GM04504 (cell line): ENCODE measurements at regions not wholly inside any gene's neighbourhood (a gene's known extent, or its start where the extent isn't known, plus 50 kb on each side); places are given as distances from the start of the nearest gene placed in this dataset.
"Not testable (repeated sequence)": the region's sequence is repeated elsewhere in the genome, so short reads cannot be mapped to it uniquely, and the experiment has no call there.

Source experiments
- DNase-seq: peaks from one replicate; pipeline ENCODE4 v3.0.0-alpha.2; 2012; ENCODE audit warnings: low read depth

DNA sequence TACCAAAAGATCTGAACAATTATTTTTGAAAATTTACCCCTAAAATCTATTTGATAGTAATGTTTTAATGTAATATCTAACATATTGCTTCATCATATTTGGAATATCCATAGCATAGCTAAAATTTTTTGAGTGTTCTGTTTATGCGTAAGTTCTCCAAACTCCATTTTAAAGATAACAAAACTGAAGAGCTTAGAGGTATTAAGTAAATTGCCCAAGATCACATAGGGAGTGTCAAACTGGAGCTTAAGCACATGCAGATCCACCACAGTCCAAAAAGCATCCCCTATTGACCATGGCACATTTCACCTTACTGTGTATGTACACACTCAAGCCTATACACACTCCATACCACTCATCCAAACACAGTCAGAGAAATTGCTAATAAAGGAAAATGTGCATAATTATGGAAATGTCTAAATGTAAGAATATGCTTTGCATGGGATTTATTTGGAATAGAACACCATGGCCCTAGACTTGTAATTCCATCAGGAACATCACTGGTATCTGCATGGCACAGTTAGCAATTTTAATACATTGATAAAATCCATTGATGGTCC, 85.2 kb upstream of the TGFBR2 start:
- DNase-seq: no peak

DNA sequence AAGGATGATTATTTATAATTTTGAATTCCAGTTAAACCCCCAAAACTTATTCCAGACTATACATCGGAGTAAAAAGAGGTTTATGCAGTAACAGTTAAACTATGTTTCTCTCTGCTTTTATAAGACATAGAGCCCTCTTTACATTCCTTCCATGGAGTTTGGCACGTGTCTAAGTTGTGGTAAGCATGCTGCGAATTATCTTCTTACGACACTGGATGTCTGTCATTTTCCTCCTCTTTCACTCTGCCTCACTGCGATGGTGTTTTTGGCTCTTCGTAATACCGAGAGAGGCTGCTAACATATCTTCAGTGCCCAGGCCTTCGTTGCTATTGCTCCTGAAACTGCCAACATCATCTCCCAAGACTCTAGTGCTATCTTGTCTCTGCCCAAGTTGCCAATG, 83.9 kb upstream of the TGFBR2 start:
- DNase-seq: no peak

DNA sequence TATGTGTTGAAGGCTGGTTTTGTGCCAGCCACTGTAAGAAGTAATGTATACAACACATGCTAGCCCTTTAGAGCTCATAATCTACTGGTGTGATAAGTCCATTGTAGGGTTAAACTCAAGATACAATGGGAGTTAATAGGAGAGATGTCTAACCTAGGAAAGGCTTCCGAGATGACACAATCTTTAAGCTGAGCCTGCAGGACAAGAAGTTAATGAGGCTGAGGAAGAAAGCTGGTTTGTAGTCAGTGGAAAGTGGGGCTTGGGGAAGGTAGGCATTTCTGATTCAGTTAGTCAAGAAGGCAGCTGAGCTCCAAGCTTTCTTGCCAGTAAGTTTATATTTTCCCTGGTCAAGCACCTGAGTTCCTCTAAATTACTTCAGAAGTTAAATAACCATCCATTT, 83.0 kb upstream of the TGFBR2 start:
- DNase-seq: no peak

DNA sequence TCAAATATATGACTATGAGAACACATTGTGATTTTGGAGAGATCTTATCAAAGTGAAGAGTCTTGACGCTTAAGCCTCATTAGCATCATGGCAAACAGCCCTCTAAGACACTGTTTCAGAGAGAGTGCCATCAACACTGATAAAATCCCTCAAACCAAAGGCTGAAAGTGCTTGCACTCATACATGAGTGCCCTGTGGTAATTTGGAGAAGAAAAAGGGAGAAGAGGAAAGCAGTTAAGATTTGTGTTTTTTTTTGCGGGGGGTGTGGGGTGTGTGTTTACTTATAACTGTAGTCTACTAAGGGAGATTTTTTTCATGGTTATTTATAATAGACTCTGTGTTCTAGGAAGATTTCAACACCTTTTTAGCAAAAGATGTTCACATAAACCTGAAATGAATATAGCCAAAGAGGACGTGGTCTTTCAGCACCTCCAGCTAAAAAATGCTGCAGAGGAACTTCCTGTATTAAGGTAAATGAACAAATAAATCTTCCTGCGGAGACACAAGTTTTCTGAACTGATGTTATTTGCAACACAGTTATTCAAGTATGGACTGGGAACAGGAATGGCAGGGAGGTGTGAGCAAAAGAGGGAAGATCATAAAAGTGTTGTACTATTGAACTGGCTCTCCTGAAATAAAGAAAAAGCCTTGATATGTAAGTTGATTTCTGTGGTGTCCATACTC, 81.9 kb upstream of the TGFBR2 start:
- DNase-seq: no peak

DNA sequence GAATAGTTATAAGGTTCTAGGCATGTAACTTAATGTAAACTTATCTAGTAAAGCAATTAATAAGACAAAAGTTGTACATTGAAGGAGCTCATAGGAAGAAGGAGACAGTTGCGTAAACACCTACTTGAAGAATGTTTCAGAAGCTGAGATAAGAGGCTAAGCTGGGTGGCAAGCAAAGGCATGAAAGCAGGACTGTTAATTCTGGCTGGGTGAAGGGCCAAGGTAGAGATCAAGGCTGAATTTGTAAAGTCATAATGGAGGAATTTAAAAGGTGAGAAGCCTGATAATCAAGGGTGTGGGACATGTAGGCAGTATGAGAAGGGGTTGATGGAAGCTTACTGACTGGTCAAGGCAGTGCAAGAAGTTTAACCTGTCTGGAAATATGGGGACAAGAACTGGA, 80.4 kb upstream of the TGFBR2 start:
- DNase-seq: no peak

DNA sequence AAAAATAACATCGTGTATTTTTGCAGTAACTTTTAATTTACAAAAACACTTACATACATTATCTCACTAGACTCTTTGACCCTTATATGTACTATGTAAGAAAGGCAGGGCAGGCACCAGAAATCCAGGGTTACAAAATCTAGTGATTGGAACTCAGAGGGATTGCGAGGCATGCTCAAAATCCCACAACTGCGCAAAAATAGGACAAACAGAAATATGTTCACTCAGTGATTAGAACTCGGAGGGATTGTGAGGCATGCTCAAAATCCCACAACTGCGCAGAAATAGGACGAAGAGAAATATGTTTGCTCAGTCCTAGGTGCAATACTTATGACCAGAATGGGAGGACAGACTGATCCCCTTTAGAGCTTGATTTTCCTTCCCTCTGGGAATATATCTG, 79.2 kb upstream of the TGFBR2 start:
- DNase-seq: no peak

DNA sequence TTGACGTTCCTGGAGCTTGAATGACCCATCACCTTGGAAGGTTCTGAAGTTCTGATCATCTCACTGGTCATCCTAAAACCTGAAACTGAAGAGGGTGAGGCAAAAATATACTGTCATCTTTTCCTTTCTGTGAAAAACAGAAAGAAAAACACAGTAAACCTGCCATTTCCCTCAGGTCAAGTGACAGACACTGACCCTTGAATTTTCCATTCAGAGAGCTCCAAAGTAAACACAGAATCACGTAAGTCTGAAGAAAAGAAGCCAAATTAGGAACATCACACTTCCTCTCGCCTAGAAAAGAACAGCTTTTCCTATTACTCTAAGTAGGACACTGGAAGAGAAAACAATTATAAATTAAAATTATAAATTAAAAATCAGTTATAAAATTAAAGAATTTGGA, 78.7 kb upstream of the TGFBR2 start:
- no peak for DNase-seq

DNA sequence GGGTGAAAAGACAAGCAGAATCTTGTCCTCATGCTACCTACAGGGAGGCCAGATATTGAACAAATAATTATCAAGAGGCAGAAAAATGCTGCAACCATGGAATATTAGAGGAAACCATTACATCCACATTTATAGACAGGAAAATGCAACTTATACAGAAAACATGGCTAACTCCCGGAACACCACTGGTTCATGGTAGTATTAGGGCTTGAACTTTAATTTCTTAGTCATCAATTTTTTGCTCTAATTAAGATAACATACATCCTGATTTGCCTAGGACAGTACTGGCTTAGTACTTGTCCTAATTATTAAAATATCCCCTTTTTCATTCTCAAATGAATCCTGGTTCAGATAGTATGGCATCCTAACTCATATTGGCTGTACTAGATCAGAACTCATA, 76.3 kb upstream of the TGFBR2 start:
- DNase-seq: no peak

DNA sequence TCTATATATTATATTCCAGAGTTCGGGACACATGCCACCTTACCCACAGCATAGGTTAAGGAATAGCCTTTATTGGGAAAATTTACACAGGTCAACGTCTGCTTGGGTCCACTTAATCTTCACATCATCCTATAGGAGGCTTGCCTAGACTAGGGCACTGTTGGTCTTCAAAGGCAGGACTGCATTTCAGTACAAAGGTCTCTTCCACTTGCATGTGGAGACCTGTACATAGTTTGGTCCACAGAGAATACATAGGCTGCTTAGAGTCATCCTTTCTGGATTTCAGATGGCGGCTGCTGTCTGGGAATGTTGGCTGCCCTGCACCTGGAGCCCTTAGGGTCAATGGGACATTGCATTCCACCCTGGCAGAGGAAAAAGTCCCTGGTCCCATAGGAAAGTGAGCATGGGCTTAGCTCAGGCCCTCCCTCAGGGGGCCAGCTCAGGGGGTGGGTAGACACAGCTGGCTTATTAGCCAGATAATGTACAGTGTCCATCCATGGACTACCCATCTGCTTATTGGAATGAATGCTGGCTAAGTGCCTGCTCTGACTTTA, 75.3 kb upstream of the TGFBR2 start:
- no peak for DNase-seq

DNA sequence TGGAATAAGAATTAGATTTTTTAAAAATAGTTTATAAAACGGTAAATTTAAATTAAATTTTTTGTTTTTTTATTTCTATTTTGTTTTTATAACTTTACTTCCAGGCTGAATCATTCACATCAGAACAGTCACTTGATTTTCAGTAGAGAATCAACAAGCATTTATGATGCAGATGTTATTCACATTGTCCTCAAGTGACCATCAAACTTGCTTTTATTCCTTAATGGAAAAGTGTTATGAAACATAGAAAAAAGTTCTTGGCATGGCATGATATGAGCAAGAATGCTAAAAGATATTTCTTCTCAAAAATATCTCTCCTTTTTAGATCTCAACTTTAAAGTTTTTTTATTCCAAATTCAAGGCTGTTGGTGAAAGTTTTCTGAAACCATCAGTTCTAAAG, 70.9 kb upstream of the TGFBR2 start:
- DNase-seq: no peak

DNA sequence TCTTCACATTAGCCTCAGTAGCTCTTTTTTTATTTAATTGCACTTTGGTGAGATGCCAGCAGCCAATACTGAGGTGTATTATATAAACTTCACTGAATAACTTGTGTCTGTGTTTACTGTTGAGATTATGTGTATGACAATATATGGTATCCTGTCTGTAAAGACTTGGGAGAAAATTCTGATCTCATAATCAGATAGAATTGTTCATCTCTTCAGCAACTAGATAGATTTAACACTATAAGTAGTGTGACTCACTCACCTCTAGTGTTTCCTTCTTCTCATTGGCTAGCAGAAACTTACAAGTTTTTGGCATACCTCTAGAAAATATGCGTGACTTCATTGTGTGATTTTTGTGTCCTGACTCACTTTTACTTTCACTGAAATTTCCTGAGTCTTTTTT, 67.6 kb upstream of the TGFBR2 start:
- peak; percentile 35 for DNase-seq

DNA sequence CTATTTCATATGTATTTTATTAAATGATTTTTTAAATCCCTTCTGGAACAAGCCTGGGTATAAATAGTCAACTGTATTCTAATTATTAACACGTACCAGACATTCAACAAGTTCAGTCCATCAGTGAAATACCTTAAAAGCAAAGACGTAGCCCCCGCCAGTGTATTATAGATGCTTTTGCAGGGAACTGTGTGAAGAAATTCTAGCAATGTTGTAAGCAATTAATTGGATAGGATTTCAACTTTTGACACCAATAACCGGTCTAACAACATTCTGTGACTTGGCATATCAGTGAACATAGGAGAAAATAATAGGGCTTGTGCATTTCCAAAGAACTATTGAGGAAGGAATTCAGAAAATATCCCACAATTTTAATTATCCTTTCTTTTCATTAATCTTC, 67.2 kb upstream of the TGFBR2 start:
- no peak for DNase-seq

DNA sequence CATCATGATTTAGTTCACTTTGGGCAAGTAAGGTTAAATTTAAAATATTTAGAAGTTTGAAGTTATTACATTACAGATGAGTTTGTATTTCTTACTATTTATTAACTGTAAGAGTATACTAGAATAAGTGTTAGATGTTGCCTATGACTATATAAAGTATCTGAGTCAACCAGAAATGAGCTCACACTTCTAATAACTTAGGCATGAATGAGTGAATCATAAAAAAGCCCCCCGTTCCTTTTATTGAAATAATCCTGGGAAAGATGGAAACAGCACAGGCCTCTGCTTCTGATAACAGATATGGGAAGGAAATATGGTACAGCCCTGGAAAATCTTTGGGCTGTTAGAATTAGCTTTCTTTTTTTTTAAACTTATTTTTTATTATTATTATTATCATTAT, 66.6 kb upstream of the TGFBR2 start:
- no peak for DNase-seq

DNA sequence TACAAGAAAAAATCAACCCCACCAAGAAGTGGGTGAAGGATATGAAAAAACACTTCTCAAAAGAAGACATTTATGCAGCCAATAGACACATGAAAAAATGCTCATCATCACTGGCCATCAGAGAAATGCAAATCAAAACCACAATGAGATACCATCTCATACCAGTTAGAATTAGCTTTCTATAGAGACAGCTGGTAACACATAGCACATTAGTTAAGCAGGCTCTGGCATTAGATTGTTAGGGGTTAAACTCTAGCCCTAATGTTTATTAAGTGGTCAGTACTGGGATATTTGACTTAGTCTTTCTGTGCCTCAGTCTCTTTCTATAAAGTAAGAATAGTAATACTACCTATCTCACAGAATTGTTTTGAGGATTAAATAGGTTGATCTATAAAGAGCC, 65.2 kb upstream of the TGFBR2 start:
- not testable (repeated sequence) for DNase-seq

DNA sequence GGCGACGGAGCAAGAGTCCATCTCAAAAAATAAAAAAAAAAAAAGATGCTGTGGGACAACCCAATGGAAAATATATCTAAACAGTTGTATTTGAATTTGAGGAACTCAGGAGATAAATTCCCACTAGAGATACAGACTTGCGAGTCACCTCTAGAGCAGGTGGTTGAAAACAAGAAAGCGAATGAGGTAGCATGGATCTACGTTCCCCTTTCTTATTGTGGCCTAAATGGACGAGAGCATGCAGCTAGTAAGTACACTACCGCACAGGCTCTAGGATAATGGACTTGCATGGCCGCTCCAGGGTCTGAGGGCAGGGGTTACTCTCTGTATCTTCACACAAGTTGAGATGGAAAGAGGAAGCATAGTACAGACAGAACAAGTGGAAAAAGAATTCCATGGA, 63.5 kb upstream of the TGFBR2 start:
- no peak for DNase-seq

DNA sequence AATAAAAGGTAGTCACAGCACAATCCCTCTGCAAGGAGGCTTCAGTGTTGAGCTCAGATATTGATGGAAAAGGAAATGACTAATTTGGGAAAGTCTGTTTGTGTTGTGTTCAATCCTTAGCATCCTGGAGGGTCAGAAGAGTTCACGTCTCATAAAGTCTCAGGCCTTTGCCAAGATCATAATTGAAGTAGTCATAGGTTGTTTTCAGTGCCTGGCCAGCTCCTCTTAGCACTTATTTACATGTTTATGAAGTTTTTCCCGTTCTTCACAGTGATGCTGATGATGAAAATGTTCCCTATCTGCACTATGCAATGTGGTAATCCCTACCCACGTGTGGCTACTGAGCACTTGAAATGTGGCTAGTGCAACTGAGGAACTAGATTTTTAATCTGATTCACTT, 61.6 kb upstream of the TGFBR2 start:
- peak; percentile 84 for DNase-seq

DNA sequence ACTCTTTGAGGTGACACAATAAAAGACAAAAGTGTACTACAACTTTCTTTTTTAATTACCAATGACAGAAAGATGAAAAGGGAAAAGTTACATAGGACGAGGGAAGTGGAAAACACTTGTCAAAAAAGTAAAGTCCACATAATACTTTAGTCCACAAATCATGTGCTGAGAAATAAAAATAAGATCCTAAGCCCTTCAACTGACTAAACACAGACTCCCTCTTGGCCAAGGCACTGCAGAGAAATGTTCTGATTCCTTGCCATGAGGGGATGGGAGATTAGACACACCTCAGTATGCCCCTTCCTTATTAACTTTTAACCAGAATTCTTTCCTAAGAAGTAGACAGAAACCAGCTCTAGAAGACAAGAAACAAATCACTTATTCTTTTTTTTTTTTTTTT, 59.5 kb upstream of the TGFBR2 start:
- DNase-seq: no peak

DNA sequence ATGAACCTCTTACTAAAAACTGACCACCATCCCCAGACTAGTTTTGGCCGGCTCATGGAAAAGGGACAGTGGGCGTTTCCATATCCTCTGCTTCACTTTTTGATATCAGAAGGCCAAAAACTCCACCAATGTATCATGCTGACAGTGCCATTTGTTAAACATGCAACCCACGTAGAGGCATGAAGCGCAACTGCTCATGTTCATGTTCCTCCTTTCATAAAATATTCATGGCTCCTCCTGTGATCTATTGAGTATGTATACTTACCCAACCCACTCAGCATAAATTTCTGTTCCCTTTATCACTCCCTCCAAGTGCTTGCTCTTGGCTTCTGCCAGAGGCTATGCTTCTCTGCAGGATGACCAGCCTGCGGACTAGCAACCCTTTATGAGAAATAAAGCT, 58.7 kb upstream of the TGFBR2 start:
- no peak for DNase-seq

DNA sequence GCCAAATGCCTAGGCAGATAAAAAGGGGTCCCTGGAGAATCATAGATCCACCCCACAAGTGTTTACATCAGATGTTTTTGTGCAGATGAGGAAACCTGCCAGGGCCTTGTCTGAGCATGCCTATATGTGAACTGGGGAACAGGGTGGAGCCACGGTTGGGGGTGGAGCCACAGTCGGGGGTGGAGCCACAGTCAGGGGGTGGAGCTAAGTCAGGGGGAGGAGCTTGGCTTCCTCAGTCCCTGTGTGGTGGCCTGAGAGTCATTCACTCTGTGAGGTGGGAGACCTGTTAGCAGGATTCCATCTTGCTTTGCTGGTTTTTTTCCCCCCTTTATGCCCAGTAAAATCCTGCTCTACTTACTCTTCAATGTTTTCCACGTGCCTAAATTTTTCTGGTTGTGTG, 57.8 kb upstream of the TGFBR2 start:
- DNase-seq: no peak

DNA sequence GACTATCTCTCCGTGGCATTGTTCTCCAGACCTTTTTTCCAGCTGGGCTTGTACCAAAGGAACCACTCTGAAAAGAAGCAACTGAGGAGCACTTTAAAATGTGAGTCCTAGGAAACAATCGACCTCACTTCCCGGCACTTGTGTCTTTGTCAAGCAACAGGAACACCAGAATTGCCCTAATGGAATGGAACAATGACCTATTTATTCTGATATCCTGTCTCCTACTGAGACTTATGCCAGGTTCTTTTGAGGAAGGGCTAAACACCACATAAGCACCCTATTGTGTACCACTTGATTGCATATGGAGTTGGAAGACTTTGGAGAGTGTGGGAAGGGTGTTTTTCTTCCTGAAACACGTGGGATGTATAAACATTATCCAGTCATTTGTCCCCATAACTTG, 56.8 kb upstream of the TGFBR2 start:
- no peak for DNase-seq

DNA sequence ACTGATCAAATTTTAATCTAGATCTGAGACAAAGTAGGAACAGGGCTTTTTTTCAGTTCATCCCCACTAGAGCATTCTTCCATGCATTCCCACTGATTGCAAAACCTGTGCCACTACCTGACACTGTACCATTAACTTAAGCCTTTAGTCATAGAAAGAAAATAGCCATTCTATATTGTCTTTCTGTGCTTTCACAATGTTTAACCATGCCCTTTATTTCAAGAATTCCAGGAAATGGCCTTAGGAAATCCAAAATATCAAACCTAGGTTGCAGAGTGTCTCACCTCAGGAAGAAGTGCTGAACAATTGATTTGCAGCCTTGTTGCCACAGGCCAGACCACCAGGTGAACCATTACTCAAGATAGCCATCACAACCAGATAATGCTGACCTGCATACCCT, 56.2 kb upstream of the TGFBR2 start:
- no peak for DNase-seq

DNA sequence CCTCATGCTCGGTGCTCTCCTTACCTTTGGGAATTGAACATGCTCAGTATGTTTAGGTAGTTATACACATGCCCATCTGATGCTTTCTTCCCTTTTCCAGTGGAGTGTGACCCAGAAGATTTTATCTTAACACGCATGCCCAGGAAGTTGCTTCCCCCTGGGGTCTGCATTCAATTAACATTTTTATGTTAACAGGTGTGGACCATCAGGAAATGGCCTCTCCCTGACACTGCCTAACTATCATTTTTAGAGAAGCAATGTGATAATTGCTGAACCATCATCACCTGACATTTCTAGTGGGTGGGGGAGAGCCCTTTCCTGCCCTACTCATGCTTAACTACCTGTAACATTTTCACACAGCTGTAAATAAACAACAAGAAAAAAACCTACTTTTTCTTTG, 55.1 kb upstream of the TGFBR2 start:
- DNase-seq: no peak

DNA sequence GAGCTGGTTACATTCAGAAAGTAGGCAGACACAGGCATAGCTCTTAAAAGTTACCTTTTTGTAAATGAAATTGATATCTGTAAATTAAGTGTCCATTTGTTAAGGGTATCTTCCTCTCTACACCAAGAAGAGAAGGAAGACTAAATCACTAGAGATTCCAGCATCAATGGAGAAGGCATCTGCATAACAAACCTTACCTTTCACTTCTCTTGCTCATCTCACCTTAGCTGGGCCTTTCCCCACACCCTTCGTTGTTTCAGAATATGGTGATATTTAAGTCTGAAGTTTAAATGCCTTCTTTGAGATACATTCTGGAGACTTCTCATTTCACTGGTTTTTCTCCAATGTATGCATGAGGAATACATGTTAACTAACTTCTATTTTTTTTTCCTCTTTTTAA, 54.5 kb upstream of the TGFBR2 start:
- DNase-seq: no peak

DNA sequence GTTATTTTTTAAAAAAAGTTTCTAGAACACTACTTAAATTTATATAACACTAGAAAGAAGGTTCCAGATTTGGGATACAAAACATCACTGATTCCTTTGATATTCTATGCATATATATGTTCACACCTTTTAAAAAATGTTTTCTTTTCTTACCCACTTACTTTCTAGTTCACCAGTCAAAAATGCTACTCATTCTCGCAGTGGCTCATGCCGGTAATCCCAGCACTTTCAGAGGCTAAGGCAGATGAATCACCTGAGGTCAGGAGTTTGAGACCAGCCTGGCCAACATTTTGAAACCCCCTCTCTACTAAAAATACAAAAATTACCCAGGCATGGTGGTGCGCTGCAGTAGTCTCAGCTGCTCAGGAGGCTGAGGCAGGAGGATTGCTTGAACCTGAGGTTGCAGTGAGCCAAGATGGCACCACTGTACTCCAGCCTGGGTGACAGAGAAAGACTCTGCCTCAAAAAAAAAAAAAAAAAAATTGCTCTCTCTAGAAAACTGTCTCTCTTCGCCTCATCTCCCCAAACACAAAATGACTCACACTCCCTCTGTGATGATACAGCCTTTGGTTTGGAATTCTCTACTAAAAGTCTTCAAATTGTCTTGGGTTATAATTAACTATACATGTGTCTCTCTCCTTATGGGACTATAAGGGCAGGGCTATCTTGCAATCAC, 52.6 kb upstream of the TGFBR2 start:
- no peak for DNase-seq
